GM12872 (cell line): ENCODE measurements at regions not wholly inside any gene's neighbourhood (a gene's known extent, or its start where the extent isn't known, plus 50 kb on each side); places are given as distances from the start of the nearest gene placed in this dataset.

Experiments
- TF ChIP-seq, protein P1 (sequence below): IDR thresholded peaks from 3 replicates; pipeline ENCODE4 v1.5.1; 2011; ENCODE audit warnings: low read depth, mild to moderate bottlenecking, low read length, moderate library complexity; ENCODE audit not compliant: insufficient read depth

DNA sequence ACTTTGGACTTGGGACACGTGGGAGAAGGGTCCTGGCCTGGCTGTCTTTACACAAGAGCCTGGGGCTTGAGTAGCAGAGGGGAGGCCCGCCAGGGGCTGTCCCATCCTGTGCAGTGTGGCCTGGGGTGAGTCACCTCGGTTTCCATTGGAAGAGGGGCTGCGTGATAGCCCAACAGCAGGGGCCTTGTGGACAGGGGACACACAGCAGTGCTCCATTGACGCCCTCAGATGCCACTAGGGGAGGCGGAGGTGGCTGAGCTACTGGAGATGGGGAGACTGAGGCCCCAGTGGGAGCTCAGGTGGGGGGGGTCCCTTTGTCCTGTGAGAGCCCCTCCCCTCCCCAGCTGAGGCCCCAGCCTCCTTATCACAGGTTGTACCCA, 50.0 kb upstream of the RNU6ATAC start:
- TF ChIP-seq, protein P1, sequence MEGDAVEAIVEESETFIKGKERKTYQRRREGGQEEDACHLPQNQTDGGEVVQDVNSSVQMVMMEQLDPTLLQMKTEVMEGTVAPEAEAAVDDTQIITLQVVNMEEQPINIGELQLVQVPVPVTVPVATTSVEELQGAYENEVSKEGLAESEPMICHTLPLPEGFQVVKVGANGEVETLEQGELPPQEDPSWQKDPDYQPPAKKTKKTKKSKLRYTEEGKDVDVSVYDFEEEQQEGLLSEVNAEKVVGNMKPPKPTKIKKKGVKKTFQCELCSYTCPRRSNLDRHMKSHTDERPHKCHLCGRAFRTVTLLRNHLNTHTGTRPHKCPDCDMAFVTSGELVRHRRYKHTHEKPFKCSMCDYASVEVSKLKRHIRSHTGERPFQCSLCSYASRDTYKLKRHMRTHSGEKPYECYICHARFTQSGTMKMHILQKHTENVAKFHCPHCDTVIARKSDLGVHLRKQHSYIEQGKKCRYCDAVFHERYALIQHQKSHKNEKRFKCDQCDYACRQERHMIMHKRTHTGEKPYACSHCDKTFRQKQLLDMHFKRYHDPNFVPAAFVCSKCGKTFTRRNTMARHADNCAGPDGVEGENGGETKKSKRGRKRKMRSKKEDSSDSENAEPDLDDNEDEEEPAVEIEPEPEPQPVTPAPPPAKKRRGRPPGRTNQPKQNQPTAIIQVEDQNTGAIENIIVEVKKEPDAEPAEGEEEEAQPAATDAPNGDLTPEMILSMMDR, result no peak

DNA sequence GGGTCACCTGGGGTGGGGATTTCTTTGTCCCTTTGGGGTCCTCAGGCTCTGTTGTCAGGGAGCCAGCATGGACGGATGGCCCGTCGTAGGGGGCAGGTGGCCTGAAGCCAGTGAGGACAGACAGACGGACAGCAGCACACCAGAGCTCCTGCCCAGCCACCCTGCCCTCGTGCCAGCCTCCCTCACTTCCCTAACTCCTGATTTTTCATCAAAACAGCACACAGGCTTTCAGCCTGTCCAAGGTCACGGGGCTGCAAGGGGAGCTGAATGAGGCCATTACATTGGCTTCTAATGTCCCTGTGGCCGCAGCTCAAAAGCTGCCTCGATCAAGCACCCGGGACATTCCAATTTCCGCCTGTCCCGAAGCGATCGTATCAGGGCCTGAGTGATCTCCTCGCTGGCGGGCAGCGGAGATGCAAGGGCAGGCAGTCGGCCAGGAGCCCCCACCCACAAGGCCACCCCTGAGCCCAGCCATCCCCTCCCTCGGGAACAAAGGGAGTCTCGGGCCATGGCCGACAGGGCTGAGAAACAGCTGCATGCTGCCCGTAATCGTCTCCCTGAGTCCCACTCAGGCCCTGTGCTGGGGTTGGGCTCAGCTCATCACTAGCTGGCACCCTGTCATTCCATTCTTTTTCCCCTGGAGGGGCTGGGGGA, 50.5 kb upstream of the RNU6ATAC start:
- TF ChIP-seq, protein P1, result no peak

DNA sequence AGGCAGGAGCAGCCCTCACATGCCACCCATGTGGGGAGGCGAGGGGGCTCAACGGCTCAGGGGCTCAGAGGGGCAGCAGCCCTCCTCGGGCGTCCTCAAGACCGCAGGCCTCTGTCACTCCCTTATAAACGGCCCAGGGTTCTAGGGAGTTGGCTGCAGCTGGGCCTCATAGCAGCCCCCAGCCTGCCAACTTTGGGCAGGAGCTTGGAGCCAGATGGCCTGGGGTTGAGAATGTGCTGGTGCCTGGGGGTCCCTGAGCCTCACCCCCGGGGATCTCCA, 51.0 kb upstream of the RNU6ATAC start:
- TF ChIP-seq, protein P1, result no peak

- TF ChIP-seq, protein P1, result no peak
Observed at GRCh38 chr9:134215699-134216448, 51.5 kb upstream of the RNU6ATAC start.

GRCh38 chr9:134216449-134216951, 52.1 kb upstream of the RNU6ATAC start:
- TF ChIP-seq, protein P1, result no peak

DNA sequence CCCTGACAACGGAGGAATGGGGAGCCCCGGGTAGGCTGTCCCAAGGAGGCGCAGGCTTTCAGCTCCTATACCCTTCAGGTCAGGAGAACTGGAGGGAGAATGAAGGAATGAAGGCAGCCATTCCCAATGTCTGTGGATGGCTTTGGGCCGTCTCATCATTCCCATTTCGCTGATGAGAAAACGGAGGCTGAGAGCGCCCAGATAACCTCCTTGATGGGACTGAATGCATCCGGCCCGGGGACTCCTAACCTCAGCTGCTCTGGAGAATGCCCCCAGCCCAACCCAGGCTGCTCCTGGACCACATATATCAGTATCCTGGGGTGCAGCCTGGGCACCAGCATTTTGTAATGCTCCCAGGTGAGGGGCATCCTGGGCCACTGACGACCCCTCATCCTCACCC, 52.6 kb upstream of the RNU6ATAC start:
- TF ChIP-seq, protein P1, result no peak

- TF ChIP-seq, protein P1, result peak; percentile 12; the same call in 1 of the 3 replicates
Observed at GRCh38 chr9:134217431-134218210, 53.3 kb upstream of the RNU6ATAC start.
